PC-3 (cell line): ENCODE measurements at regions not wholly inside any gene's neighbourhood (a gene's known extent, or its start where the extent isn't known, plus 50 kb on each side); places are given as distances from the start of the nearest gene placed in this dataset.

Experiments
- EZH2 ChIP-seq: fragments of 300-600 bp; sonication (generic); IDR thresholded peaks from one replicate; pipeline ENCODE4 v1.6.1; 2017; ENCODE audit warnings: antibody characterized with exemption, mild to moderate bottlenecking, low read length; ENCODE audit not compliant: unreplicated experiment
- TF ChIP-seq, protein P1 (sequence below): fragments of 300-600 bp; sonication (generic); conservative IDR thresholded peaks from 2 replicates; pipeline ENCODE4 v1.5.1; 2017; ENCODE audit warnings: antibody characterized with exemption, low read depth, mild to moderate bottlenecking, low read length

DNA sequence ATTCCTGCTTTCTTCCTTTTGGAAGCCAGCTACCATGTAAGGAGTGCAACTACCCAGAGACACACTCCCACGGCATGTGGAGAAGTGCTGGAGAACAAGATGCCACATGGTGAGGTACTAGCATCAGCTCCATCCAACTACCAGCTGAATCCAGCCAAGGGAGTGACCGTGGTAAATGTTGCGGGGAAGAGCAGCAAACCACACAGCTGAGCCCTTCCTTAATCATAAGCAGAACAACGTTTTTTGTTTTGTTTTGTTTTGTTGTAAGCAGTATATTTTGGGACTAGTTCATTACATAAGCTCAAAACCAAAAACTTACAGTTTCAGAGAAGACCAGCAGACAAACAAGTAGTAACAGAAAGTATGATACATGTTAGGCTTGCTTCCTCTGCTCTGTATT is 212.6 kb upstream of the ATP10A start:
- TF ChIP-seq, protein P1, sequence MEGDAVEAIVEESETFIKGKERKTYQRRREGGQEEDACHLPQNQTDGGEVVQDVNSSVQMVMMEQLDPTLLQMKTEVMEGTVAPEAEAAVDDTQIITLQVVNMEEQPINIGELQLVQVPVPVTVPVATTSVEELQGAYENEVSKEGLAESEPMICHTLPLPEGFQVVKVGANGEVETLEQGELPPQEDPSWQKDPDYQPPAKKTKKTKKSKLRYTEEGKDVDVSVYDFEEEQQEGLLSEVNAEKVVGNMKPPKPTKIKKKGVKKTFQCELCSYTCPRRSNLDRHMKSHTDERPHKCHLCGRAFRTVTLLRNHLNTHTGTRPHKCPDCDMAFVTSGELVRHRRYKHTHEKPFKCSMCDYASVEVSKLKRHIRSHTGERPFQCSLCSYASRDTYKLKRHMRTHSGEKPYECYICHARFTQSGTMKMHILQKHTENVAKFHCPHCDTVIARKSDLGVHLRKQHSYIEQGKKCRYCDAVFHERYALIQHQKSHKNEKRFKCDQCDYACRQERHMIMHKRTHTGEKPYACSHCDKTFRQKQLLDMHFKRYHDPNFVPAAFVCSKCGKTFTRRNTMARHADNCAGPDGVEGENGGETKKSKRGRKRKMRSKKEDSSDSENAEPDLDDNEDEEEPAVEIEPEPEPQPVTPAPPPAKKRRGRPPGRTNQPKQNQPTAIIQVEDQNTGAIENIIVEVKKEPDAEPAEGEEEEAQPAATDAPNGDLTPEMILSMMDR, result no peak
- TF ChIP-seq EZH2, result no peak
